ENCODE measurements at regions not wholly inside any gene's neighbourhood (a gene's known extent, or its start where the extent isn't known, plus 50 kb on each side); places are given as distances from the start of the nearest gene placed in this dataset.

DNA sequence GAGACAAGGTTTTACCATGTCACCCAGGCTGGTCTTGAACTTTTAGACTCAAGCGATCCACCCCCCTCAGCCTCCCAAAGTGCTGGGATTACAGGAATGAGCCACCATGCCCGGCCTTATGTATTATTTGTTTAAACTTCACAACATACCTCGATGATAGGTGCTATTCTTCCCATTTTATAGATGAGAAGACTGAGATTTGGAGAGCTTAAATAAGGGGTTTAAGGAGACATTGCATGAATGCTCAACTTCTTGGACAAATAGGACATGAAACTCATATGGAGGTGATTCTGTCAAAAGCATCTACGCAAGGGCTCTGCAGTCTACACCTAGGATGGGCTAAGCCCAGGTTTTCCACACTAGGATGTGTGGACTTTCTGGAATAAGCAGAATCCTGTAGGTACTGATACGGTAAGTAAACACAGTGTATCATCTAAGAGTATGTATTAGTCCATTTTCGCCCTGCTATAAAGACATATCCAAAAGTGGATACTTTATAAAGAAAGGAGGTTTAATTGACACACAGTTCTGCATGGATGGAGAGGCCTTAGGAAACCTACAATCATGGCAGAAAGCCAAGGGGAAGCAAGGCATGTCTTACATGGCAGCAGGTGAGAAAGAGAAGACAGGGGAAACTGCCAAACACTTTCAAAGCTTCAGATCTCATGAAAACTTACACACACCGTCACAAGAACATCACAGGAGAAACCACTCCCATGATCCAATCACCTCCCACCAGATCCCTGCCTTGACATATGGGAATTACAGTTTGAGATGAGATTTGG lies 62.8 kb upstream of the CAPRIN1 start:
- TF ChIP-seq, protein P1, sequence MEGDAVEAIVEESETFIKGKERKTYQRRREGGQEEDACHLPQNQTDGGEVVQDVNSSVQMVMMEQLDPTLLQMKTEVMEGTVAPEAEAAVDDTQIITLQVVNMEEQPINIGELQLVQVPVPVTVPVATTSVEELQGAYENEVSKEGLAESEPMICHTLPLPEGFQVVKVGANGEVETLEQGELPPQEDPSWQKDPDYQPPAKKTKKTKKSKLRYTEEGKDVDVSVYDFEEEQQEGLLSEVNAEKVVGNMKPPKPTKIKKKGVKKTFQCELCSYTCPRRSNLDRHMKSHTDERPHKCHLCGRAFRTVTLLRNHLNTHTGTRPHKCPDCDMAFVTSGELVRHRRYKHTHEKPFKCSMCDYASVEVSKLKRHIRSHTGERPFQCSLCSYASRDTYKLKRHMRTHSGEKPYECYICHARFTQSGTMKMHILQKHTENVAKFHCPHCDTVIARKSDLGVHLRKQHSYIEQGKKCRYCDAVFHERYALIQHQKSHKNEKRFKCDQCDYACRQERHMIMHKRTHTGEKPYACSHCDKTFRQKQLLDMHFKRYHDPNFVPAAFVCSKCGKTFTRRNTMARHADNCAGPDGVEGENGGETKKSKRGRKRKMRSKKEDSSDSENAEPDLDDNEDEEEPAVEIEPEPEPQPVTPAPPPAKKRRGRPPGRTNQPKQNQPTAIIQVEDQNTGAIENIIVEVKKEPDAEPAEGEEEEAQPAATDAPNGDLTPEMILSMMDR (conservative IDR thresholded peaks at IDR 0.05) = no peak
- TF ChIP-seq ZFX (IDR thresholded peaks at IDR 0.05) = no peak

Measured in C4-2B (cell line).